Kidney (tissue), 13 donors: ENCODE measurements at regions not wholly inside any gene's neighbourhood (a gene's known extent, or its start where the extent isn't known, plus 50 kb on each side); places are given as distances from the start of the nearest gene placed in this dataset.

ENCODE experiments used
- DNase-seq, 5 donors: peaks; one replicate each; pipeline ENCODE4 v3.0.0-alpha.2; 2013 to 2020
- FAIRE-seq: peaks from 2 replicates; lab custom pipeline; 2012; peaks lifted over from hg19 to GRCh38; lab: Jason Lieb, UNC
- H3K27ac ChIP-seq, 2 donors: one replicate each; pipeline ENCODE4 v1.7.0; 2013; ENCODE audit warnings: low read depth in 2 of 2, low read length in 2 of 2, inconsistent platforms in 1 of 2
- H3K27me3 ChIP-seq: one replicate; pipeline ENCODE4 v1.7.1; 2013; ENCODE audit warnings: low read length, inconsistent platforms; ENCODE audit not compliant: control insufficient read depth, insufficient read depth
- H3K36me3 ChIP-seq, 3 donors: one replicate each; pipeline versions ENCODE4 v1.7.0 to v1.7.1; 2013; ENCODE audit warnings: low read length in 3 of 3, control low read depth in 1 of 3, inconsistent platforms in 1 of 3; ENCODE audit not compliant: insufficient read depth in 3 of 3, control insufficient read depth in 2 of 3
- H3K4me1 ChIP-seq, 3 donors: one replicate each; pipeline versions ENCODE4 v1.7.0 to v1.7.1; 2013; ENCODE audit warnings: low read length in 3 of 3, inconsistent platforms in 1 of 3, low read depth in 1 of 3; ENCODE audit not compliant: control insufficient read depth in 2 of 3, insufficient read depth in 2 of 3
- H3K4me3 ChIP-seq, 3 donors: one replicate each; pipeline versions ENCODE4 v1.7.0 to v1.8.1; 2013; ENCODE audit warnings: low read length in 3 of 3, control low read depth in 1 of 3, inconsistent platforms in 1 of 3
- H3K9ac ChIP-seq, 3 donors: one replicate each; pipeline versions ENCODE4 v1.7.0 to v1.7.1; 2013; ENCODE audit warnings: low read length in 3 of 3, control low read depth in 1 of 3, inconsistent platforms in 1 of 3
- H3K9me3 ChIP-seq, 3 donors: one replicate each; pipeline versions ENCODE4 v1.7.0 to v1.7.1; 2013; ENCODE audit warnings: low read length in 3 of 3, control low read depth in 1 of 3, inconsistent platforms in 1 of 3; ENCODE audit not compliant: control insufficient read depth in 2 of 3, insufficient read depth in 1 of 3
- intact Hi-C: fragments of 100-400 bp; cut with DNase I; formaldehyde crosslinking; loops from one replicate; pipeline ENCODE4 v1.11.1; 2022
- TF ChIP-seq, protein P1 (sequence below): IDR thresholded peaks from 3 replicates; pipeline ENCODE4 v1.5.1; 2012; ENCODE audit warnings: mild to moderate bottlenecking, moderate library complexity, borderline replicate concordance; ENCODE audit not compliant: insufficient read depth; ENCODE audit errors: extremely low read depth
- donor health status: control.
- donor health status: control.
- donor health status: control.
- donor health status: control.
- donor health status: control.
- donor health status: DM: yes; HTN: yes; CAD: no.
- donor health status: Normal renal cell carcinoma (clear cell type).

DNA sequence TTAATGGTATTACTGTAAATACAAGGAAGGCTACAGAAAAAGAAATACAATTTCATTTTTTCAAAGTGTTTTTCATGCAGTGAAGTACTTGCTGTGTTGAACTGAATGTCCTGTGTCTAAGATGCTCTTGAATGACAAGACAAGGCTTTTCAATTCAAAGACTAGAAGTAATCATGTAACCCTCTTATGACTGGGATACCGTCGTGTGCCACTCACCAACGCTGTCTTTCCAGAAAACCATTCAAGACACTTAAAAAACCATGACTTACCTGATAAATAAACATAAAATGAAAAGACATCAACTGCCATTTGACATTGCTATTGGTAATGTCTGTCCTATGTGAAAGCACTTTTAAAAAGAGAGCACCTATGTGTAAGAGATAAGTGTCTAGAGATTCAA is 183.1 kb upstream of the DPP10 start:
- H3K36me3 ChIP-seq, result no peaks in the 10 kb centered on the region
- DNase-seq (no peak), FAIRE-seq (no peak)
- intact Hi-C loops, result no loop called here
- H3K27me3 ChIP-seq, result no peaks in the 10 kb centered on the region
- H3K4me3 ChIP-seq, result no peak overlapping the region
- H3K9me3 ChIP-seq, result no peaks in the 10 kb centered on the region
- no peaks in the 10 kb centered on the region for H3K4me1 ChIP-seq
- no peak overlapping the region for H3K9ac ChIP-seq
- H3K27ac ChIP-seq, result no peak overlapping the region
- TF ChIP-seq, protein P1, sequence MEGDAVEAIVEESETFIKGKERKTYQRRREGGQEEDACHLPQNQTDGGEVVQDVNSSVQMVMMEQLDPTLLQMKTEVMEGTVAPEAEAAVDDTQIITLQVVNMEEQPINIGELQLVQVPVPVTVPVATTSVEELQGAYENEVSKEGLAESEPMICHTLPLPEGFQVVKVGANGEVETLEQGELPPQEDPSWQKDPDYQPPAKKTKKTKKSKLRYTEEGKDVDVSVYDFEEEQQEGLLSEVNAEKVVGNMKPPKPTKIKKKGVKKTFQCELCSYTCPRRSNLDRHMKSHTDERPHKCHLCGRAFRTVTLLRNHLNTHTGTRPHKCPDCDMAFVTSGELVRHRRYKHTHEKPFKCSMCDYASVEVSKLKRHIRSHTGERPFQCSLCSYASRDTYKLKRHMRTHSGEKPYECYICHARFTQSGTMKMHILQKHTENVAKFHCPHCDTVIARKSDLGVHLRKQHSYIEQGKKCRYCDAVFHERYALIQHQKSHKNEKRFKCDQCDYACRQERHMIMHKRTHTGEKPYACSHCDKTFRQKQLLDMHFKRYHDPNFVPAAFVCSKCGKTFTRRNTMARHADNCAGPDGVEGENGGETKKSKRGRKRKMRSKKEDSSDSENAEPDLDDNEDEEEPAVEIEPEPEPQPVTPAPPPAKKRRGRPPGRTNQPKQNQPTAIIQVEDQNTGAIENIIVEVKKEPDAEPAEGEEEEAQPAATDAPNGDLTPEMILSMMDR, result no peak

DNA sequence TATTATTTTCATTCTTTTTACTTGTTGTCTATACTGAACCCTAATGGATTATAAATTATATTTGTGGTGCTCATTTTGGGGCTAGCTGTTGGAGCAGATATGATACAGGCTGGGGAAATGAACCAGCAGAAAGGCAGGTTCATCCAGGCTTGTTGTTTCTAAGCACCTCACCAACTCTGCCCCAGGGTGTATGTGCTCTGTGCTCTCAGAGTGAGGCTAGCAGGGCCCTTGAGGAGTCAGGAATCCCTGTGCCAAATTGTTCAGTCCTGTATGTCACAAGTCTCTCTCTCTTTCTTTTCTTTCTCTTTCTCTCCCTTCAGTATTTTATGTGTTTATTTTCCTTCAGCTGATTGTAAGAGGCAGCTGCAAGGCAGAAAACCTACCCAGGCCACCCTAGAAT is 181.1 kb upstream of the DPP10 start:
- intact Hi-C loops, result no loop called here
- Histone ChIP-seq H3K27me3 (no peaks in the 10 kb centered on the region), H3K4me1 (no peaks in the 10 kb centered on the region), H3K9ac (no peak overlapping the region), H3K9me3 (no peaks in the 10 kb centered on the region), H3K27ac (no peak overlapping the region), H3K4me3 (no peak overlapping the region), H3K36me3 (no peaks in the 10 kb centered on the region)
- FAIRE-seq (no peak), DNase-seq (no peak)
- TF ChIP-seq, protein P1, result no peak

DNA sequence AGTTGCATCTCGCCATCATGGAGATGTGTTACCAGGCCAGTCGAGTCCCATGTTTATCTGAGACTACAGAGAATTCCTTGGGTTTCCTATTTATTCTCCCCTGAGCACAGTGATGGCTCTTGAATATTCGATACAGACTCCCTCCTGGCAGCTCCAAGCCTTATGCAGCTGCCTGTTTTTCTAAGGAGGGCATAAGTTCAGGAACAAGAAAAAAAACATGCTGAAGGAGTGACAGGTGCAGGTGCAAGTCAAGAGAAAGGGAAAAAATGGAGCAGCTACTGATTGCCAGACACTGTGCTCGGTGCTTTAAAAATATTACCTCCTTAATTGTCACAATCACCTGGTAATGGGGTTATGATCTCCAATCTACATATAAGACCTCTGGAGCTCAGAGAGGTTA is 177.2 kb upstream of the DPP10 start:
- DNase-seq, result no peak
- TF ChIP-seq, protein P1, result no peak
- no peak for FAIRE-seq
- Histone ChIP-seq H3K4me3 (no peak overlapping the region), H3K4me1 (no peaks in the 10 kb centered on the region), H3K36me3 (no peaks in the 10 kb centered on the region), H3K9me3 (no peaks in the 10 kb centered on the region), H3K9ac (no peak overlapping the region), H3K27me3 (no peaks in the 10 kb centered on the region), H3K27ac (no peak overlapping the region)
- intact Hi-C loops, result no loop called here

DNA sequence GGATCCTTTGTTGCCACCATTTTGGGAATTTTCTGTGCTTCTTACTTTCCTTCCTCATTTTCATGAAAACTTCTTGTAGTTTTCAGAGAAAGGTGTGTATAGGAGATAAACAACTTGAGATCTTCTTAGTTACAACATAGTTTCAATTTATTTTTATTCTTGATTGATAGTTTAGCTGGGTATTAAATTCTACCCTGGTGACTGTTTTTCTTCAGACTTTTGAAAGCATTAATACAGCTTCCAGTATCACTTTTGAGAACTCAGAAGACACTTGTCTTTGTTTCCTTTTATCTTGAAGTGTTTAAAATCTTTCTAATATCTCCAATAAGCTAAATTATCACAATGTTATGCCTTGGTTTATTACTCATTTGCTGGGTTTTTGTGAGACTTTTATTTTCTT is 167.5 kb upstream of the DPP10 start:
- H3K4me1 ChIP-seq, result no peaks in the 10 kb centered on the region
- H3K9ac ChIP-seq, result no peak overlapping the region
- TF ChIP-seq, protein P1, result no peak
- no peaks in the 10 kb centered on the region for H3K27me3 ChIP-seq
- intact Hi-C loops, result no loop called here
- H3K27ac ChIP-seq, result no peak overlapping the region
- H3K4me3 ChIP-seq, result no peak overlapping the region
- no peaks in the 10 kb centered on the region for H3K36me3 ChIP-seq
- peaks cover 0 to 9% (median 2%) of the 10 kb centered on the region in 3 donors for H3K9me3 ChIP-seq
- FAIRE-seq (no peak), DNase-seq (no peak)
